ENCODE measurements at regions not wholly inside any gene's neighbourhood (a gene's known extent, or its start where the extent isn't known, plus 50 kb on each side); places are given as distances from the start of the nearest gene placed in this dataset.

DNA sequence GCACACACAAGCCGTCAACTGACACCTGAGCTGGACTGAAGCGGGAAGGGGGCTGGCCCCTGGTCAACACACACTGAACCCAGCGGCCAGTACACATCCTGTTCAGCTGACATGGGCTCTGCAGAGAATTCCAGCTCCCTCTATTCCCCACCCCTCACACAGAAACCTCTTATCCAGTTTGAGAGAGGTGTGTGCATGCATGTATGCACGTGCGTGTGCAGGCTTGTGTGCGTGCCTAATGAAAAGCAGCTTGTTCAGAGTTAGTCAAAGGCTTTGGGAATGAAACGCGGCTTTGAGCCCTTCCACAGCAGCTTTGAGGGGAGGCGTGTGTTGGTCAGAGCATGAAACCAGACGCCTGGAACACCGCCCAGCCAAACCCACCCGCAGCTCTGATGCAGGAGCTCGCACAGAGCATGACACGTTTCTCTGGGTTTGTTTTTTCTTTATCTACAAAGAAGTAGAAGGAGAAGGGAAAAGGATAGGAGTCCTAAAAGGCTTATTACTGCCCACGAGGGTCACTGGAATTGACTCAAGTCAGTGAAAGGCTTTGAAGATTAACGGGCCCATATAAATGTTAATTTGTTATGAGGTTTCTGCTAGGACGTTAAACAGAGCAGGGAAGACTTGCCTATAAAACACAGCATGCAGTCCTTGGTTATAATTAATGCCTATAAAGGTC, 184.2 kb downstream of the ETS2 start (continued):
- TF ChIP-seq, protein P1, sequence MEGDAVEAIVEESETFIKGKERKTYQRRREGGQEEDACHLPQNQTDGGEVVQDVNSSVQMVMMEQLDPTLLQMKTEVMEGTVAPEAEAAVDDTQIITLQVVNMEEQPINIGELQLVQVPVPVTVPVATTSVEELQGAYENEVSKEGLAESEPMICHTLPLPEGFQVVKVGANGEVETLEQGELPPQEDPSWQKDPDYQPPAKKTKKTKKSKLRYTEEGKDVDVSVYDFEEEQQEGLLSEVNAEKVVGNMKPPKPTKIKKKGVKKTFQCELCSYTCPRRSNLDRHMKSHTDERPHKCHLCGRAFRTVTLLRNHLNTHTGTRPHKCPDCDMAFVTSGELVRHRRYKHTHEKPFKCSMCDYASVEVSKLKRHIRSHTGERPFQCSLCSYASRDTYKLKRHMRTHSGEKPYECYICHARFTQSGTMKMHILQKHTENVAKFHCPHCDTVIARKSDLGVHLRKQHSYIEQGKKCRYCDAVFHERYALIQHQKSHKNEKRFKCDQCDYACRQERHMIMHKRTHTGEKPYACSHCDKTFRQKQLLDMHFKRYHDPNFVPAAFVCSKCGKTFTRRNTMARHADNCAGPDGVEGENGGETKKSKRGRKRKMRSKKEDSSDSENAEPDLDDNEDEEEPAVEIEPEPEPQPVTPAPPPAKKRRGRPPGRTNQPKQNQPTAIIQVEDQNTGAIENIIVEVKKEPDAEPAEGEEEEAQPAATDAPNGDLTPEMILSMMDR (conservative IDR thresholded peaks at IDR 0.05; ENCODE audit: low read depth in 2 of 2) = no peak
- TF ChIP-seq ZNF114 (CRISPR knock-in tag; IDR thresholded peaks at IDR 0.05) (no peak), CREB1 (CRISPR knock-in tag; IDR thresholded peaks at IDR 0.05; ENCODE audit: low read depth) (no peak), ZNF331 (CRISPR knock-in tag; IDR thresholded peaks at IDR 0.05; ENCODE audit: low read depth) (no peak), POLR2AphosphoS5 (IDR thresholded peaks at IDR 0.05; ENCODE audit: low read depth) (no peak), JUNB (IDR thresholded peaks at IDR 0.05; ENCODE audit: unreplicated experiment) (no peak)
- TF ChIP-seq, protein P2, sequence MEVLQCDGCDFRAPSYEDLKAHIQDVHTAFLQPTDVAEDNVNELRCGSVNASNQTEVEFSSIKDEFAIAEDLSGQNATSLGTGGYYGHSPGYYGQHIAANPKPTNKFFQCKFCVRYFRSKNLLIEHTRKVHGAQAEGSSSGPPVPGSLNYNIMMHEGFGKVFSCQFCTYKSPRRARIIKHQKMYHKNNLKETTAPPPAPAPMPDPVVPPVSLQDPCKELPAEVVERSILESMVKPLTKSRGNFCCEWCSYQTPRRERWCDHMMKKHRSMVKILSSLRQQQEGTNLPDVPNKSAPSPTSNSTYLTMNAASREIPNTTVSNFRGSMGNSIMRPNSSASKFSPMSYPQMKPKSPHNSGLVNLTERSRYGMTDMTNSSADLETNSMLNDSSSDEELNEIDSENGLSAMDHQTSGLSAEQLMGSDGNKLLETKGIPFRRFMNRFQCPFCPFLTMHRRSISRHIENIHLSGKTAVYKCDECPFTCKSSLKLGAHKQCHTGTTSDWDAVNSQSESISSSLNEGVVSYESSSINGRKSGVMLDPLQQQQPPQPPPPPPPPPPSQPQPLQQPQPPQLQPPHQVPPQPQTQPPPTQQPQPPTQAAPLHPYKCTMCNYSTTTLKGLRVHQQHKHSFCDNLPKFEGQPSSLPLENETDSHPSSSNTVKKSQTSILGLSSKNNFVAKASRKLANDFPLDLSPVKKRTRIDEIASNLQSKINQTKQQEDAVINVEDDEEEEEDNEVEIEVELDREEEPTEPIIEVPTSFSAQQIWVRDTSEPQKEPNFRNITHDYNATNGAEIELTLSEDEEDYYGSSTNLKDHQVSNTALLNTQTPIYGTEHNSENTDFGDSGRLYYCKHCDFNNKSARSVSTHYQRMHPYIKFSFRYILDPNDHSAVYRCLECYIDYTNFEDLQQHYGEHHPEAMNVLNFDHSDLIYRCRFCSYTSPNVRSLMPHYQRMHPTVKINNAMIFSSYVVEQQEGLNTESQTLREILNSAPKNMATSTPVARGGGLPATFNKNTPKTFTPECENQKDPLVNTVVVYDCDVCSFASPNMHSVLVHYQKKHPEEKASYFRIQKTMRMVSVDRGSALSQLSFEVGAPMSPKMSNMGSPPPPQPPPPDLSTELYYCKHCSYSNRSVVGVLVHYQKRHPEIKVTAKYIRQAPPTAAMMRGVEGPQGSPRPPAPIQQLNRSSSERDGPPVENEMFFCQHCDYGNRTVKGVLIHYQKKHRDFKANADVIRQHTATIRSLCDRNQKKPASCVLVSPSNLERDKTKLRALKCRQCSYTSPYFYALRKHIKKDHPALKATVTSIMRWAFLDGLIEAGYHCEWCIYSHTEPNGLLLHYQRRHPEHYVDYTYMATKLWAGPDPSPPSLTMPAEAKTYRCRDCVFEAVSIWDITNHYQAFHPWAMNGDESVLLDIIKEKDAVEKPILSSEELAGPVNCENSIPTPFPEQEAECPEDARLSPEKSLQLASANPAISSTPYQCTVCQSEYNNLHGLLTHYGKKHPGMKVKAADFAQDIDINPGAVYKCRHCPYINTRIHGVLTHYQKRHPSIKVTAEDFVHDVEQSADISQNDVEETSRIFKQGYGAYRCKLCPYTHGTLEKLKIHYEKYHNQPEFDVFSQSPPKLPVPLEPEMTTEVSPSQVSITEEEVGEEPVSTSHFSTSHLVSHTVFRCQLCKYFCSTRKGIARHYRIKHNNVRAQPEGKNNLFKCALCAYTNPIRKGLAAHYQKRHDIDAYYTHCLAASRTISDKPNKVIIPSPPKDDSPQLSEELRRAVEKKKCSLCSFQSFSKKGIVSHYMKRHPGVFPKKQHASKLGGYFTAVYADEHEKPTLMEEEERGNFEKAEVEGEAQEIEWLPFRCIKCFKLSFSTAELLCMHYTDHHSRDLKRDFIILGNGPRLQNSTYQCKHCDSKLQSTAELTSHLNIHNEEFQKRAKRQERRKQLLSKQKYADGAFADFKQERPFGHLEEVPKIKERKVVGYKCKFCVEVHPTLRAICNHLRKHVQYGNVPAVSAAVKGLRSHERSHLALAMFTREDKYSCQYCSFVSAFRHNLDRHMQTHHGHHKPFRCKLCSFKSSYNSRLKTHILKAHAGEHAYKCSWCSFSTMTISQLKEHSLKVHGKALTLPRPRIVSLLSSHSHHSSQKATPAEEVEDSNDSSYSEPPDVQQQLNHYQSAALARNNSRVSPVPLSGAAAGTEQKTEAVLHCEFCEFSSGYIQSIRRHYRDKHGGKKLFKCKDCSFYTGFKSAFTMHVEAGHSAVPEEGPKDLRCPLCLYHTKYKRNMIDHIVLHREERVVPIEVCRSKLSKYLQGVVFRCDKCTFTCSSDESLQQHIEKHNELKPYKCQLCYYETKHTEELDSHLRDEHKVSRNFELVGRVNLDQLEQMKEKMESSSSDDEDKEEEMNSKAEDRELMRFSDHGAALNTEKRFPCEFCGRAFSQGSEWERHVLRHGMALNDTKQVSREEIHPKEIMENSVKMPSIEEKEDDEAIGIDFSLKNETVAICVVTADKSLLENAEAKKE (CRISPR knock-in tag; IDR thresholded peaks at IDR 0.05) = no peak

DNA sequence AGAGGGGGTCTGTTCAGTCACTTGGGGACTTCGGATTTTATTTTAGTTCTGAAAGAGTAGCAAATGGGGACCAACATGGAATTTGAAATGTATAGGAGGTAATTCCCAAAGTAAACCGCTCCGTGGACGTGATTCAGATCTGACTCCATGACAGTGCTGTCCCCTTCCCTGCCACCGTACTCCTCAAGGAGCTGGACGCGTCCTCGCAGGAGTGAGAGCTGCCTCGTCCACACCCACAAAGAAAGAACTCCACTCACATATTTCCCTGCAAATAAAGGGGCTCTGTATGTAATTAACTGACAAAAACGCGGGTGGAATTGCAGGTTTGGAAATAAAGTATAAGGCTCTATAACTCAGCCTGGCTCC, 183.6 kb downstream of the ETS2 start:
- Mint-ChIP-seq H3K9me3 (no peaks in the 10 kb centered on the region), H3K4me3 (no peak overlapping the region), H3K36me3 (ENCODE audit: low read depth) (no peaks in the 10 kb centered on the region), H3K27me3 (ENCODE audit: insufficient read depth, low read depth, poor library complexity) (peaks cover 17% of the 10 kb centered on the region), H3K4me1 (peaks cover 45% of the 10 kb centered on the region), H3K27ac (no peak overlapping the region)
- no peaks in the 10 kb centered on the region for H3K36me3 ChIP-seq (ENCODE audit: insufficient read depth)
- H3F3A ChIP-seq (replicated peaks; ENCODE audit: low read depth) = no peaks in the 10 kb centered on the region
- H3K27ac ChIP-seq (ENCODE audit: low read depth) = no peak overlapping the region
- H2AFZ ChIP-seq = peak overlapping the region; percentile 56; the same call in 1 of the 2 replicates
- no peaks in the 10 kb centered on the region for H4K20me1 ChIP-seq (replicated peaks; ENCODE audit: insufficient read depth)
- H3K4me2 ChIP-seq = 0 out of 2 replicates have a peak overlapping the region, but pooled peaks have one; percentile 20
- ATAC-seq = no peak
- H3K4me3 ChIP-seq = no peak overlapping the region
- H3K79me2 ChIP-seq (replicated peaks; ENCODE audit: insufficient read depth) = no peaks in the 10 kb centered on the region
- no peaks in the 10 kb centered on the region for H3K27me3 ChIP-seq (ENCODE audit: insufficient read depth)
- no peak for DNase-seq (ENCODE audit: low spot score)
- no peaks in the 10 kb centered on the region for H3K9me2 ChIP-seq (ENCODE audit: insufficient read depth)
- H3K4me1 ChIP-seq (ENCODE audit: insufficient read depth) = peaks cover 33% of the 10 kb centered on the region
- no peak for TF ChIP-seq ZNF114 (CRISPR knock-in tag; IDR thresholded peaks at IDR 0.05)
- TF ChIP-seq, protein P3, sequence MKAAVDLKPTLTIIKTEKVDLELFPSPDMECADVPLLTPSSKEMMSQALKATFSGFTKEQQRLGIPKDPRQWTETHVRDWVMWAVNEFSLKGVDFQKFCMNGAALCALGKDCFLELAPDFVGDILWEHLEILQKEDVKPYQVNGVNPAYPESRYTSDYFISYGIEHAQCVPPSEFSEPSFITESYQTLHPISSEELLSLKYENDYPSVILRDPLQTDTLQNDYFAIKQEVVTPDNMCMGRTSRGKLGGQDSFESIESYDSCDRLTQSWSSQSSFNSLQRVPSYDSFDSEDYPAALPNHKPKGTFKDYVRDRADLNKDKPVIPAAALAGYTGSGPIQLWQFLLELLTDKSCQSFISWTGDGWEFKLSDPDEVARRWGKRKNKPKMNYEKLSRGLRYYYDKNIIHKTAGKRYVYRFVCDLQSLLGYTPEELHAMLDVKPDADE (IDR thresholded peaks at IDR 0.05) = no peak
- TF ChIP-seq POLR2AphosphoS5 (IDR thresholded peaks at IDR 0.05; ENCODE audit: low read depth) = no peak
- TF ChIP-seq, protein P1 (conservative IDR thresholded peaks at IDR 0.05; ENCODE audit: low read depth in 2 of 2) = no peak
- TF ChIP-seq EZH2phosphoT487 (IDR thresholded peaks at IDR 0.05; ENCODE audit: unreplicated experiment) = no peak
